HG02938 (cell line): ENCODE measurements at regions not wholly inside any gene's neighbourhood (a gene's known extent, or its start where the extent isn't known, plus 50 kb on each side); places are given as distances from the start of the nearest gene placed in this dataset.
"Not testable (repeated sequence)": the region's sequence is repeated elsewhere in the genome, so short reads cannot be mapped to it uniquely, and the experiment has no call there.

Experiments used
- ATAC-seq: cut with Tn5 transposase; IDR thresholded peaks from one replicate; pipeline ENCODE4 v1.9.1; 2021; ENCODE audit warnings: mild to moderate bottlenecking, moderate library complexity; ENCODE audit not compliant: unreplicated experiment

GRCh38 chr9:129547063-129547462 is 73.8 kb downstream of the C9orf50 start:
- no peak for ATAC-seq

GRCh38 chr9:129545876-129546275 is 75.0 kb downstream of the C9orf50 start:
- not testable (repeated sequence) for ATAC-seq

- ATAC-seq, result no peak
These were observed 76.1 kb downstream of the C9orf50 start for GRCh38 chr9:129544761-129545160.

- ATAC-seq, result no peak
These were observed 78.2 kb downstream of the C9orf50 start for GRCh38 chr9:129542741-129543140.

GRCh38 chr9:129541270-129541669 is 79.6 kb downstream of the C9orf50 start:
- no peak for ATAC-seq

GRCh38 chr9:129539446-129539845 is 81.5 kb downstream of the C9orf50 start:
- ATAC-seq, result no peak

GRCh38 chr9:129531860-129532402 is 89.0 kb downstream of the C9orf50 start:
- ATAC-seq, result not testable (repeated sequence)

- ATAC-seq, result not testable (repeated sequence)
These were observed 92.9 kb downstream of the C9orf50 start for GRCh38 chr9:129527955-129528354.

GRCh38 chr9:129525656-129526196 is 95.2 kb downstream of the C9orf50 start:
- ATAC-seq, result no peak

- ATAC-seq, result no peak
These were observed 96.2 kb downstream of the C9orf50 start for GRCh38 chr9:129524582-129525270.

- ATAC-seq, result no peak
These were observed 96.8 kb downstream of the C9orf50 start for GRCh38 chr9:129523943-129524581.

- no peak for ATAC-seq
These were observed 98.5 kb downstream of the C9orf50 start for GRCh38 chr9:129522351-129522750.

- no peak for ATAC-seq
These were observed 100.8 kb downstream of the C9orf50 start for GRCh38 chr9:129520082-129520481.

GRCh38 chr9:129518074-129518473 is 102.8 kb downstream of the C9orf50 start:
- ATAC-seq, result no peak

- no peak for ATAC-seq
These were observed 103.9 kb downstream of the C9orf50 start for GRCh38 chr9:129517006-129517405.

GRCh38 chr9:129514891-129515290 is 106.0 kb downstream of the C9orf50 start:
- no peak for ATAC-seq

- ATAC-seq, result no peak
These were observed 106.4 kb downstream of the C9orf50 start for GRCh38 chr9:129514497-129514867.

- no peak for ATAC-seq
These were observed 106.9 kb downstream of the C9orf50 start for GRCh38 chr9:129513856-129514496.

- no peak for ATAC-seq
These were observed 107.6 kb downstream of the C9orf50 start for GRCh38 chr9:129513282-129513681.

GRCh38 chr9:129511285-129511900 is 109.5 kb downstream of the C9orf50 start:
- ATAC-seq, result no peak

- ATAC-seq, result no peak
These were observed 111.4 kb downstream of the C9orf50 start for GRCh38 chr9:129509533-129509928.
